Aorta (tissue), 5 donors: ENCODE measurements at regions not wholly inside any gene's neighbourhood (a gene's known extent, or its start where the extent isn't known, plus 50 kb on each side); places are given as distances from the start of the nearest gene placed in this dataset.

Experiments
- ATAC-seq: fragments of 200-7000 bp; cut with Tn5 transposase; one replicate; pipeline ENCODE4 v1.9.1; 2022; ENCODE audit warnings: moderate library complexity; ENCODE audit not compliant: low FRiP score
- DNase-seq, 2 donors: peaks; one replicate each; pipeline ENCODE4 v3.0.0-alpha.2; 2020
- H3K27ac ChIP-seq, 2 donors: one replicate each; pipeline ENCODE4 v1.5.1; 2013; ENCODE audit warnings: low read length in 2 of 2, mild to moderate bottlenecking in 2 of 2, moderate library complexity in 2 of 2, control low read depth in 1 of 2, inconsistent platforms in 1 of 2, low read depth in 1 of 2
- H3K27me3 ChIP-seq, 2 donors: one replicate each; pipeline ENCODE4 v1.6.1; 2013; ENCODE audit warnings: control low read depth in 1 of 2, low read length in 1 of 2, mild to moderate bottlenecking in 1 of 2, moderate library complexity in 1 of 2; ENCODE audit not compliant: insufficient read depth in 2 of 2, control insufficient read depth in 1 of 2
- H3K36me3 ChIP-seq, 2 donors: one replicate each; pipeline ENCODE4 v1.6.1; 2013; ENCODE audit warnings: control low read depth in 1 of 2, low read length in 1 of 2, mild to moderate bottlenecking in 1 of 2; ENCODE audit not compliant: insufficient read depth in 2 of 2, control insufficient read depth in 1 of 2
- H3K4me1 ChIP-seq, 2 donors: one replicate each; pipeline ENCODE4 v1.6.1; 2013; ENCODE audit warnings: low read length in 2 of 2, control low read depth in 1 of 2, mild to moderate bottlenecking in 1 of 2, moderate library complexity in 1 of 2; ENCODE audit not compliant: insufficient read depth in 2 of 2, control insufficient read depth in 1 of 2
- H3K4me3 ChIP-seq, 2 donors: one replicate each; pipeline ENCODE4 v1.5.1; 2013; ENCODE audit warnings: low read length in 2 of 2, control low read depth in 1 of 2, mild to moderate bottlenecking in 1 of 2
- H3K9me3 ChIP-seq: one replicate; pipeline ENCODE4 v1.6.1; 2013; ENCODE audit warnings: mild to moderate bottlenecking, low read length; ENCODE audit not compliant: control insufficient read depth
- WGBS, 2 donors: extraction: QIAGEN DNeasy Blood & Tissue Kit; methylation state at CpG; one replicate each; pipeline ENCODE4 v1.1.7; 2013; 5-methylcytosine and 5-hydroxymethylcytosine counted together
- intact Hi-C, 2 donors: fragments of 100-400 bp; cut with DNase I; formaldehyde crosslinking; loops; one replicate each; pipeline versions ENCODE4 v1.14.2 to v1.15.0; 2022
- donor health status: healthy with polysubstance abuse.
- donor health status: Bipolar disorder and iron deficiency.
- donor health status: DM: no; HTN: no; CAD: no.
- donor health status: DM: no; HTN: no; CAD: no.
- donor health status: DM: yes; HTN: yes; CAD: no.

GRCh38 chr13:91236182-91236581 lies 111.3 kb upstream of the MIR17HG start:
- WGBS, 2 donors = 88 to 90% methylated on average over 3 of the region's 3 CpGs
- Histone ChIP-seq H3K36me3 (no peaks in the 10 kb centered on the region), H3K27ac (no peak overlapping the region), H3K27me3 (peaks cover 0 to 3% of the 10 kb centered on the region in 2 donors), H3K4me3 (no peak overlapping the region), H3K4me1 (no peaks in the 10 kb centered on the region), H3K9me3 (no peaks in the 10 kb centered on the region)
- DNase-seq = no peak
- intact Hi-C loops = no loop called here
- no peak for ATAC-seq

GRCh38 chr13:91236921-91237320 lies 110.6 kb upstream of the MIR17HG start:
- no peak for ATAC-seq
- Histone ChIP-seq H3K9me3 (no peaks in the 10 kb centered on the region), H3K27ac (no peak overlapping the region), H3K4me3 (no peak overlapping the region), H3K4me1 (no peaks in the 10 kb centered on the region), H3K27me3 (peaks cover 0 to 3% of the 10 kb centered on the region in 2 donors), H3K36me3 (no peaks in the 10 kb centered on the region)
- DNase-seq = no peak
- intact Hi-C loops = no loop called here
- WGBS, 2 donors = 85 to 88% methylated on average over 3 of the region's 3 CpGs

- H3K36me3 ChIP-seq = no peaks in the 10 kb centered on the region
- WGBS, 2 donors = 79 to 83% methylated on average over 2 of the region's 2 CpGs
- H3K27me3 ChIP-seq = peaks cover 0 to 3% of the 10 kb centered on the region in 2 donors
- ATAC-seq = no peak
- DNase-seq = no peak
- no peak overlapping the region for H3K4me3 ChIP-seq
- no peaks in the 10 kb centered on the region for H3K4me1 ChIP-seq
- H3K9me3 ChIP-seq = no peaks in the 10 kb centered on the region
- intact Hi-C loops = no loop called here
- no peak overlapping the region for H3K27ac ChIP-seq
Measured at GRCh38 chr13:91238036-91238435, 109.5 kb upstream of the MIR17HG start.

- Histone ChIP-seq H3K36me3 (no peaks in the 10 kb centered on the region), H3K27ac (no peak overlapping the region), H3K27me3 (no peaks in the 10 kb centered on the region), H3K4me1 (no peaks in the 10 kb centered on the region), H3K9me3 (no peaks in the 10 kb centered on the region), H3K4me3 (no peak overlapping the region)
- 76% methylated on average over 1 of the region's 1 CpG for WGBS, 2 donors
- no peak for ATAC-seq
- DNase-seq = no peak
- intact Hi-C loops = no loop called here
Measured at GRCh38 chr13:91240341-91240740, 107.1 kb upstream of the MIR17HG start.

DNA sequence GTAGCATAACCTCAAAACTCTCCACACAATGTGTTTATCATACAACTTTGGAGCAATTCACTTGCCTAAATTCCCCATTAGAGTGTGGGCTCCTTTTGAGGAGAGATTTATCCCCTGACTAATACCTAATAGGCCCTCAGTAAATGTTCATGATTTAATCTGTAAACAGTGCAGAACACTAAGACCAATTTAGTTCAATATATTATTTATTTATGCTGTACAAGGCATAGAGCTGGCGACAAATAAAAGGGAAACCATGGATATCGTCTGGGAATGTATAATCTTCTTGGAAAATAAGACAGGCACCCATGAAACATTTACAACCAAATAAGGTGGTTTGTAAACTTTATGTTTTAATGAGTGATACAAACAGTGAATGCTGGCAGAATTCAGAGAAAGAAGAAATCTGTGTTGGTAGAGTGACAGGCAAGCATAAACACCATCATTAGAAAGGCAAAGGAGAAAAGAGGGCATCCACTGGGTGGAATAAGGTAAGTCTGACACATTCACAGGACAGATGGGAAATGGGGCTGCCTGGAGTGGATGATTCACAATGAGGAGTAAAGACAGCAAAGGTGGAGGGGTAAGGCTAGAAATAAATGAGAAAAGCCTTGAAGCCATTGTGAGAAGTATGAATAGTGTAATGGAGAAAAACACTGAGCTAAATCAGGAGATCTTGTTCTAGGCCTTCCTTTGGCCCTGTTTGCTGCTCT lies 106.1 kb upstream of the MIR17HG start:
- ATAC-seq (no peak), DNase-seq (no peak)
- H3K4me3 ChIP-seq = no peak overlapping the region
- no peaks in the 10 kb centered on the region for H3K4me1 ChIP-seq
- H3K9me3 ChIP-seq = no peaks in the 10 kb centered on the region
- no peaks in the 10 kb centered on the region for H3K27me3 ChIP-seq
- WGBS, 2 donors = 80 to 81% methylated on average over 2 of the region's 2 CpGs
- H3K27ac ChIP-seq = no peak overlapping the region
- no peaks in the 10 kb centered on the region for H3K36me3 ChIP-seq
- intact Hi-C loops = no loop called here

DNA sequence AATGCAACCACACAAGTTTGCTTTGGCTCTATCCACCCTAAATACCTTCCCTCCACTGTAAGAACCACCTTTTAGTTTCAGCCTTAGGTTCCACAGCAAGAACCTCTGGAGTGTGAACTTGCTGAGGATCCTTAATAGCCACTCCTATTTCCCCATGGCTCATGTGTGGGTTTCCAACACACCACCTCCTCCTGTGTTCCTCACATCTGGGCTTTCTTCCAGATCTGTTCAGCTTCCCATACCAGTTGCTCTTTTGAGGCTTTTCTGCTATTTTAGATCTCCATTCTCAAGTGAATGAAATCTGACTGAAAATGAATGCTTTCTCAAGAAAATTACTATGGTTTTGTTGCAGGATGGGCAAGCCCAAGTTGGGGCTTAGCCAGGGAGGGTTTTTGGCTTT lies 104.8 kb upstream of the MIR17HG start:
- no peaks in the 10 kb centered on the region for H3K4me1 ChIP-seq
- H3K4me3 ChIP-seq = no peak overlapping the region
- DNase-seq (no peak), ATAC-seq (no peak)
- H3K9me3 ChIP-seq = no peaks in the 10 kb centered on the region
- intact Hi-C loops = no loop called here
- H3K36me3 ChIP-seq = no peaks in the 10 kb centered on the region
- no peak overlapping the region for H3K27ac ChIP-seq
- H3K27me3 ChIP-seq = no peaks in the 10 kb centered on the region

GRCh38 chr13:91245288-91245687 lies 102.2 kb upstream of the MIR17HG start:
- 69 to 87% methylated on average over 2 of the region's 2 CpGs for WGBS, 2 donors

GRCh38 chr13:91247768-91248167 lies 99.7 kb upstream of the MIR17HG start:
- no peak overlapping the region for H3K27ac ChIP-seq
- peaks cover 0 to 1% of the 10 kb centered on the region in 2 donors for H3K27me3 ChIP-seq
- peaks cover 1% of the 10 kb centered on the region for H3K9me3 ChIP-seq
- H3K4me3 ChIP-seq = no peak overlapping the region
- intact Hi-C loops = no loop called here
- no peaks in the 10 kb centered on the region for H3K36me3 ChIP-seq
- DNase-seq (no peak), ATAC-seq (no peak)
- no peaks in the 10 kb centered on the region for H3K4me1 ChIP-seq

More at GRCh38 chr13:91245288-91245687, 102.2 kb upstream of the MIR17HG start:
- Histone ChIP-seq H3K36me3 (no peaks in the 10 kb centered on the region), H3K27ac (no peak overlapping the region), H3K27me3 (peaks cover 0 to 1% of the 10 kb centered on the region in 2 donors), H3K9me3 (peaks cover 1% of the 10 kb centered on the region), H3K4me1 (no peaks in the 10 kb centered on the region), H3K4me3 (no peak overlapping the region)
- no peak for ATAC-seq
- DNase-seq = no peak
- intact Hi-C loops = no loop called here

- H3K27me3 ChIP-seq = peaks cover 0 to 1% of the 10 kb centered on the region in 2 donors
- WGBS, 2 donors = 62 to 74% methylated on average over 4 of the region's 4 CpGs
- H3K9me3 ChIP-seq = peaks cover 1% of the 10 kb centered on the region
- H3K4me3 ChIP-seq = no peak overlapping the region
- H3K27ac ChIP-seq = no peak overlapping the region
- intact Hi-C loops = no loop called here
- DNase-seq = no peak
- H3K36me3 ChIP-seq = no peaks in the 10 kb centered on the region
- H3K4me1 ChIP-seq = no peaks in the 10 kb centered on the region
- no peak for ATAC-seq
Measured at GRCh38 chr13:91248249-91248648, 99.2 kb upstream of the MIR17HG start.
